Kidney capillary endothelial cell (primary cell): ENCODE measurements at regions not wholly inside any gene's neighbourhood (a gene's known extent, or its start where the extent isn't known, plus 50 kb on each side); places are given as distances from the start of the nearest gene placed in this dataset.
A peak's percentile ranks its signal among the peaks of the same experiment; 100 is the strongest.
"Not testable (repeated sequence)": the region's sequence is repeated elsewhere in the genome, so short reads cannot be mapped to it uniquely, and the experiment has no call there.

Source experiments
- DNase-seq: peaks from one replicate; pipeline ENCODE4 v3.0.0-alpha.2; 2018; ENCODE audit warnings: low spot score

- no peak for DNase-seq
Measured at GRCh38 chr5:38790268-38790667, 55.5 kb upstream of the OSMR start.

DNA sequence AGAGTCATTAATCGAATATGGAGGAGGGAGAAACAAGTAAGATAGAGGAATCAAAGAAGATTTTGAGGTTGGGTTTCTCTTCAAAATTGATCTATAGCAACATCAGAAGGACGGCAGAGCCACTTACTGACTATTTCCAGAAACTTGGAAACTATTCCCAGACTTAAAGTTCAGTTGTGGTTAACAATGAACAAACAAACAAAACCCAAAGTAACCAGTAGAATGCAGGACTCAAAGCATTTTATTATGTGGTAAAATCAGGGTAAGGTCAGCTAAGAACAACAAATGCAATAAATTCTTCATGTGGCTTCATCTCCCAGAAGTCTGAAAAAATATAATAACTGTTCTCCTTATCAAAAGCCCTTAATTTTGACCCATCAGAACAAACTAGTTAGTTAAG is 54.9 kb upstream of the OSMR start:
- DNase-seq = no peak

- DNase-seq = no peak
Measured at GRCh38 chr5:38793099-38793498, 52.7 kb upstream of the OSMR start.

- not testable (repeated sequence) for DNase-seq
Measured at GRCh38 chr5:38794037-38794436, 51.8 kb upstream of the OSMR start.

GRCh38 chr5:38794986-38795385 is 50.8 kb upstream of the OSMR start:
- no peak for DNase-seq

GRCh38 chr5:38795986-38796741 is 49.6 kb upstream of the OSMR start:
- DNase-seq = peak; percentile 51
